A673 (cell line): ENCODE measurements at regions not wholly inside any gene's neighbourhood (a gene's known extent, or its start where the extent isn't known, plus 50 kb on each side); places are given as distances from the start of the nearest gene placed in this dataset.

ENCODE experiments used
- BruUV-seq: library from RNA; stranded (reverse); fragments of 400-500 nt; replicated peaks from 2 replicates; lab custom pipeline; 2021; lab: Mats Ljungman, UMichigan
- CTCF ChIA-PET: fragments of 300-600 bp; sonication (Branson Sonifier 250); formaldehyde crosslinking; loops from one replicate; lab custom pipeline; 2022; ENCODE audit warnings: antibody characterized with exemption; lab: Charles Lee
- POLR2A ChIA-PET: fragments of 300-600 bp; sonication (Branson Sonifier 250); formaldehyde crosslinking; loops from one replicate; lab custom pipeline; 2022; ENCODE audit warnings: antibody characterized with exemption; ENCODE audit not compliant: low non-redundant PET; lab: Charles Lee
- DNase-seq: peaks from one replicate; pipeline ENCODE4 v3.0.0-alpha.2; 2015; ENCODE audit warnings: low spot score
- H3K27ac ChIP-seq: fragments of 200-600 bp; sonication (generic); 2 replicates; pipeline ENCODE4 v1.5.1; 2016; ENCODE audit warnings: mixed run types, low read depth, mild to moderate bottlenecking, mixed read lengths, antibody characterized with exemption, low read length; ENCODE audit not compliant: poor library complexity, severe bottlenecking
- H3K27me3 ChIP-seq: fragments of 200-600 bp; sonication (generic); replicated peaks from 2 replicates; pipeline ENCODE4 v1.6.1; 2017; ENCODE audit warnings: mixed run types, low read depth, mild to moderate bottlenecking, mixed read lengths, antibody characterized with exemption, low read length; ENCODE audit not compliant: insufficient read depth, poor library complexity
- H3K36me3 ChIP-seq: fragments of 200-600 bp; sonication (generic); 2 replicates; pipeline ENCODE4 v1.6.1; 2016; ENCODE audit warnings: mixed run types, mild to moderate bottlenecking, mixed read lengths, antibody characterized with exemption, low read length; ENCODE audit not compliant: insufficient read depth, poor library complexity, severe bottlenecking
- H3K4me1 ChIP-seq: fragments of 200-600 bp; sonication (generic); 2 replicates; pipeline ENCODE4 v1.6.1; 2017; ENCODE audit warnings: mixed run types, mild to moderate bottlenecking, mixed read lengths, antibody characterized with exemption, low read length; ENCODE audit not compliant: insufficient read depth, poor library complexity, severe bottlenecking
- H3K4me3 ChIP-seq: fragments of 200-600 bp; sonication (generic); 2 replicates; pipeline ENCODE4 v1.5.1; 2016; ENCODE audit warnings: low read depth, mixed run types, mild to moderate bottlenecking, mixed read lengths, low read length; ENCODE audit not compliant: poor library complexity, severe bottlenecking
- H3K9me3 ChIP-seq: fragments of 200-600 bp; sonication (generic); 2 replicates; pipeline ENCODE4 v1.6.1; 2016; ENCODE audit warnings: mixed run types, low read depth, mild to moderate bottlenecking, mixed read lengths, antibody characterized with exemption, low read length; ENCODE audit not compliant: poor library complexity, severe bottlenecking
- EZH2 ChIP-seq: fragments of 200-600 bp; sonication (generic); IDR thresholded peaks from 2 replicates; pipeline ENCODE4 v1.6.1; 2017; ENCODE audit warnings: borderline replicate concordance, low read depth, mild to moderate bottlenecking, mixed read lengths, antibody characterized with exemption, low read length; ENCODE audit not compliant: poor library complexity, severe bottlenecking
- intact Hi-C: fragments of 100-400 bp; cut with micrococcal nuclease; formaldehyde crosslinking; loops from one replicate; pipeline ENCODE4 v1.10.0; 2022; ENCODE audit not compliant: unreplicated experiment
- TF ChIP-seq, protein P1 (sequence below): fragments of 300-800, 200-600 bp; sonication (generic); conservative IDR thresholded peaks from 2 replicates; pipeline ENCODE4 v1.5.1; 2017; ENCODE audit warnings: low read depth, mild to moderate bottlenecking, antibody characterized with exemption, low read length, moderate library complexity, mixed read lengths

DNA sequence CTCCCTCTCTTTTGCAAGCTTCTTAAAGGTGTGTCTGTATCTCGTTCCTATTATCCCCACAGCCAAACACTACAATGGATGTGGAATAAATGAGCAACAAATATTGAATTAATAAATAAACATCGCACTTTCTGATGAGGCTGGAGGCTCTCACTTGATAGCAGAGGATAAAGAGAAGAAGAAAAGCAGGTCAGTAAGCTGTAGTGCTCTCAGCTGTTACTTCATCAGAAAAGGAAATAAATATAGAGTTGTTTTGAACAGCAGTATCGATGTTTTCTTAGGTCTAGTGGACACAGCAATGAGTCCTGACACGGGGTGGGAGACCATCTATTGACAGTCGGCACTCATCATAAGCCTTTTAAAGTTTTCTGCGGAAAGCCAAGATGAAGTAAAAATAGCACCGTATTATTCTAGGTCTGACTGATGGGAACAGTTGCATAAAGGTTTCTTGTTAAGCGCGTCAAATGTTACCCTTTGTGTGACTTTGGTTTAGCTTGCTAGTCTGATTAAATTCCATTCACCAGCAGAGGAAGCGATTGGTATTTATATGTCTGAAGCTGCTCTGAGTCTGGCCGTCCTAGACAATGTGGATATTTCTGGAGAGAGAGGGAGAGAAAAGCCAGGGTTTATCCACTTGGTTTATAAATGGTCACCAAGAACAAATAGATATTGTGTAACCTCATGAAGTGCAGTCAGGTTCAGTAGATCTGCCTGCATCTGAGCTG, 646.1 kb downstream of the CDH11 start:
- DNase-seq = no peak
- Histone ChIP-seq H3K27me3 (no peaks in the 10 kb centered on the region), H3K4me1 (no peaks in the 10 kb centered on the region), H3K36me3 (no peaks in the 10 kb centered on the region), H3K9me3 (no peaks in the 10 kb centered on the region), H3K27ac (no peak overlapping the region), H3K4me3 (no peak overlapping the region)
- ChIA-PET CTCF (no interaction called here), POLR2A (no interaction called here)
- TF ChIP-seq, protein P1, sequence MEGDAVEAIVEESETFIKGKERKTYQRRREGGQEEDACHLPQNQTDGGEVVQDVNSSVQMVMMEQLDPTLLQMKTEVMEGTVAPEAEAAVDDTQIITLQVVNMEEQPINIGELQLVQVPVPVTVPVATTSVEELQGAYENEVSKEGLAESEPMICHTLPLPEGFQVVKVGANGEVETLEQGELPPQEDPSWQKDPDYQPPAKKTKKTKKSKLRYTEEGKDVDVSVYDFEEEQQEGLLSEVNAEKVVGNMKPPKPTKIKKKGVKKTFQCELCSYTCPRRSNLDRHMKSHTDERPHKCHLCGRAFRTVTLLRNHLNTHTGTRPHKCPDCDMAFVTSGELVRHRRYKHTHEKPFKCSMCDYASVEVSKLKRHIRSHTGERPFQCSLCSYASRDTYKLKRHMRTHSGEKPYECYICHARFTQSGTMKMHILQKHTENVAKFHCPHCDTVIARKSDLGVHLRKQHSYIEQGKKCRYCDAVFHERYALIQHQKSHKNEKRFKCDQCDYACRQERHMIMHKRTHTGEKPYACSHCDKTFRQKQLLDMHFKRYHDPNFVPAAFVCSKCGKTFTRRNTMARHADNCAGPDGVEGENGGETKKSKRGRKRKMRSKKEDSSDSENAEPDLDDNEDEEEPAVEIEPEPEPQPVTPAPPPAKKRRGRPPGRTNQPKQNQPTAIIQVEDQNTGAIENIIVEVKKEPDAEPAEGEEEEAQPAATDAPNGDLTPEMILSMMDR = no peak
- no peak for TF ChIP-seq EZH2
- intact Hi-C loops = no loop called here
- no TSS peak for BruUV-seq

DNA sequence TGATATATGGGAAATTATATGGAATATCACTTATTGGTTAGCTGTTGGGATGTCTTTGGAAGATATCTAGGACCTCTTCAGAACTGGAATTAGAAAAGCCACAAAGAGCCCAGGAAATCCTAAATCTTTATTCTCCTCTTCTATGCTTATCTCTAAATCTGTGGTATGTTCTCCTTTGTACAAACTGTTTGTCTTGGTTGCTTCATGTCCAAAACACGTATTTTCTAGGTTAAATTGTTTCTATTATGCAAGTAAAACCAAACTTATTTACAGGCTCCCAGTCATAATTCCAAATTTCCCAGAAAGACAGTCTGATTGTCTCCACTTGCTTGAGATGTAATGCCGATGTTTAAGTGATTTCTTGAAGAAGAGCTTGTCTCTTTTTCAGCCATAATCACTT, 650.9 kb downstream of the CDH11 start:
- intact Hi-C loops = no loop called here
- no peak for DNase-seq
- CTCF ChIA-PET = no interaction called here
- no peaks in the 10 kb centered on the region for H3K9me3 ChIP-seq
- BruUV-seq = no TSS peak
- no peaks in the 10 kb centered on the region for H3K27me3 ChIP-seq
- no peaks in the 10 kb centered on the region for H3K4me1 ChIP-seq
- H3K36me3 ChIP-seq = no peaks in the 10 kb centered on the region
- POLR2A ChIA-PET = interaction anchor here (0.5 kb wide), 1 partner anchor 336 kb away, joined by 5 read pairs; no protein-coding TSS in a partner anchor
- H3K27ac ChIP-seq = no peak overlapping the region
- TF ChIP-seq EZH2 = no peak
- TF ChIP-seq, protein P1 = no peak
- H3K4me3 ChIP-seq = no peak overlapping the region

DNA sequence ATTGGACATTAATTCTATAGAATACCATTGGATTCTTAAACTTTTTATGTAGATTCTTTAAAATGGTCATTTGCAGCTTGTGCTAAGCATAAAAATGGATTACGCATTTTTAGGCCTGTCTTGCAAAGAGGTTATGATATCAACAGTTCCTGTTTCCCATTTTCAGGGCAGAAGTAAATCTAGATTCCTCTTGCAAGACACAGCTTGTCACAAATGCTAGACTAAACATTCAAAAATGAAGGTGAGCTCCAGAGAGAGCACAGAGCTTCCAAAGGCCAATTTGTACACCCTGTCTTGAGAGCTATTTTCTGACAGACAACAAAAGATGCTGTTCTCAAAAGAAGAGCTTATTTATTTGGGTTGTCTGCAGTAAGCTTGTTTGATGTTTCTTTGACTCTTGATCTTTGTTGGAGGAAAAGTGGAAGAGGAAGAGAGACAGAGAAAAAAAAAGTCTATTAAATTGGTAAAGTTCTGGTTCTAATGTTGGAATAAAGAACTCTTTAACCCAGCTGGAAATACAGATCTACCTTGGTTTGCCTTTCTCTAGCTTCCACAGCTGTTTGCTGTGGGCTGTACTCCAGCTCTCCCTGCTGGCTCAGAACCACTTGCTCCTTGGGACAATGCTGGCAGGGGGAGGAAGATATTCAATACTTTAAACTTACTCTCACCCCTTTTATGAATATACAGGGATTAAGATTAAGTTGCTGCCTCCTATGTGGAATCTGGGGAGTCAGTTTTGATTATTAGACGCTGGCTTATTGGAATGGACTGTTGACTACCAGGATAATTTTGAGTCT, 651.8 kb downstream of the CDH11 start:
- no peaks in the 10 kb centered on the region for H3K9me3 ChIP-seq
- no peak for DNase-seq
- H3K36me3 ChIP-seq = no peaks in the 10 kb centered on the region
- H3K27me3 ChIP-seq = no peaks in the 10 kb centered on the region
- BruUV-seq = no TSS peak
- no peak overlapping the region for H3K27ac ChIP-seq
- ChIA-PET POLR2A (no interaction called here), CTCF (no interaction called here)
- intact Hi-C loops = loop anchor here (5.0 kb wide), 1 partner anchor 53 kb away; no protein-coding TSS in a partner anchor
- H3K4me1 ChIP-seq = no peaks in the 10 kb centered on the region
- no peak for TF ChIP-seq EZH2
- TF ChIP-seq, protein P1 = 0 out of 2 replicates have a peak, but pooled peaks have one; percentile 11
- no peak overlapping the region for H3K4me3 ChIP-seq
